NCI-H2029 treated with DMSO at 0.1 percent for 48 hours (cell line): ENCODE measurements at regions not wholly inside any gene's neighbourhood (a gene's known extent, or its start where the extent isn't known, plus 50 kb on each side); places are given as distances from the start of the nearest gene placed in this dataset.
A peak's percentile ranks its signal among the peaks of the same experiment; 100 is the strongest.
"Not testable (repeated sequence)": the region's sequence is repeated elsewhere in the genome, so short reads cannot be mapped to it uniquely, and the experiment has no call there.

ENCODE experiments used
- DNase-seq: peaks from one replicate; lab custom pipeline; 2025; lab: John Stamatoyannopoulos, UW

GRCh38 chr12:127145241-127145928 is 1121.6 kb upstream of the TMEM132C start:
- DNase-seq = no peak

- peak; percentile 51 for DNase-seq
Measured at GRCh38 chr12:127145929-127146789, 1120.8 kb upstream of the TMEM132C start.

DNA sequence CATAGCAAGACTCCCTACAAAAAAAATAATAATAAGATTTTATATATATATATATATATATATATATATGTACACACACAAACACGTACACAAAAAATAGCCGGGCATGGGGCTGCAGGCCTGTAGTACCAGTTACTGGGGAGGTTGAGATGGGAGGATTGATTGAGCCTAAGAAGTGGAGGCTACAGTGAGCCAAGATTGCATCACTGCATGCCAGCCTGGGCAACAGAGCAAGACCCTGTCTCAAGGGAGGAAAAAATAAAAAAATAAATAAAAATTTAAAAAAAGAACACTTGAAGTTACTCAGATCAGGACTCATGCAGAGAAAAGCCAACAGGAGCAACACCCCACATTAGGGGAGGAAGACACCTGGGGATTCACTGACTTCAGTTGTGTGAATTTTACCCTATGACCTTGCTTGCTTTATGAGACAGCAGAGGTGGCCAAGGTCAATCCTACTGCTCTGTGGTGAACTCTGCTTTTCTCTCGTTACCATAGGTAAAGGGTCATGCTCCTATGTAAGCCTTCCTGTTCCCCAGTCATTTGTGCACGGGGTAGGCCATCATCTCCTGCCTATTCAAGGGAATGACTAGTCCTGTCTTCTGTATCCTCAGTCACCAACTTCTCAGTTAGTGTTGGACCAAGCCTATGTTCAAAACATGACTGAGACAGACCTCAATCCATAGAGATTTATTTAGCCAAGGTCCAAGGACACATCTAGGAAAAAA is 1119.8 kb upstream of the TMEM132C start:
- no peak for DNase-seq

DNA sequence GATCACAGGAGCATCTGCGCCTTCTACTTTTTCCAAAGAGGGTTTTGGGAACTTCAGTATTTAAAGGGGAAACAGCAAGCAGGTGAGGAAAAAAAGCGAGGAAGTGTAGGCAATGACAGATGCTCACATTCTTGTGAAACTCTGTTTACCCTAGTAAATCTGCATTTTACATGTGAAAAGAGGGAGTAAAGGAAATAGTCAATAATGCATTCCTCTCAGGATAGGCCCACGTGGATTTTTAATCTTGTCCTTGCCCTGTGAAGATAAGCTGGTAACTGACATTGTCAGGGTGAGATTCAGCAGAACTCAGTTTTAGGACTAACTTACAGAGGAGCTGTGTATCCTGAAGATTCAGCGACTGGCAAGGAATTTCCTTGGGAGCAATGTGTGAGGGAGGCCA is 1119.2 kb upstream of the TMEM132C start:
- no peak for DNase-seq

- DNase-seq = no peak
Measured at GRCh38 chr12:127148318-127148717, 1118.7 kb upstream of the TMEM132C start.

DNA sequence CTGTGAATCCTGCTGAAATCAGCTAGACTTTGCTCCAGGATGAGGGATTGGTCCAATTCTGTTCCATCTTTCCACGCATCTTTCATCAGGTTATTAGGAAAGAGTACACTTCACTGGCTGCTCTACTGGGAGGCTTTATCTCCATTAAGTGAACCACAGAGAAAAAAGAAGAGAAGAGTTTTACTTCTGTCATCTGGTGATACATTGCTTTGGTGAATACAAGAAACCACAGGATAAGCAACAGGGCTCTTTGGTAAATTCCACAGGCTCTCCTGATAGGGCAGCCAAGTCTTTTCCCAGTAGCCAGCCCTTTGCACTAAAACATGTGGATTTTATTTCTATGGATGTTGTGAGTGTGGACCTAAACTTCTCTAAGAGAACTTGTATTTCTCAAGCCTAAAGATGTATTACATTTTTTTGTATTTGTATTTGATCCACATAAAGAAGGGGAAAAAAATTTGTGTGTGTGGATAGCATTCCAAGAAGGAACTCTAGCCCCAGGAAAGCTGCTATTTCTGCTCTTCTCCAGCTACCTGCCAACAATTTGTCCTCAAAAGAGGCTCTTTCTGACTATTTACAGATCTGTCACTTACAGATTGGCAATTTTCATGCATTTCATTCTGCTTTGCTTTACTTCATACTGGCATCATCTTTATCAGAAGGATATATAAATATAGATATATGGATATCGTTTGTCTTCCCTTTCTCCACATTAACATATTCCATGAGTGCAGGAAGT is 1117.6 kb upstream of the TMEM132C start:
- DNase-seq = no peak

GRCh38 chr12:127150028-127150427 is 1116.9 kb upstream of the TMEM132C start:
- no peak for DNase-seq

DNA sequence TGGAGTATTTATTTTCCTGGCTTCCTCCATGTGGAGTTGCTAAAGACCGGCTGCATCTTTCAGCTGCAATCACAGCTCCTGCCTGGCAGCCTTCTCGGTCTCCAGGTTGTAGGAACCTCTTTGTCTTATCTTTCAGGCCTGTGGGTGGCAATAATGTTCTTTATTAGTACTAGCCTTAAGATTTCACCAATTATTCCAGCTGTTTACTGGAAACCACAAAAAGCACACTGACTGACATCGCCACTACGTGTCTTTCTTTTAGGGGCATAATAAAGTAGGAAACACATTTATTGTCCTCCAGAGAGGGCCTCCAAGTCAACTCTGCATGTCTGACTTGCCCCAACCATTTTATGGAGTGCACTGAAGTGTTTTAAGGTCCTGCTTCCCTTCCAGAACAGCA is 1116.5 kb upstream of the TMEM132C start:
- DNase-seq = no peak

DNA sequence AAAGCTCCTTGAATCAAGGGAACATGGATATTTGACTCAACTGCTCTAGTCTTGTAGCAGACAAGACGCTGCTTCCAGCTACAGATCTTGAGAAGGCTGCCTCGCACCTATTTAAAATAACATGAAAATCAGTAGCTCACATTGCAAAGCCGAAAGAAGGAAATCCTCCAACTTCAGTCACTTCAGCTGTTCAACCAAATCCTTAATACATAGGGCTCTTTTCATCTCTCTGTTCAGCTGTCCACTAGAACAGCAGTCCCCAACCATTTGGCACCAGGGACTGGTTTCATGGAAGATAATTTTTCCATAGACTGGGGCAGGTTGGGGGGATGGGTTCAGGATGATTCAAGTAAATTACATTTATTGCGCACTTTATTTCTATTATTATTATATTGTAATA is 1116.0 kb upstream of the TMEM132C start:
- DNase-seq = no peak

DNA sequence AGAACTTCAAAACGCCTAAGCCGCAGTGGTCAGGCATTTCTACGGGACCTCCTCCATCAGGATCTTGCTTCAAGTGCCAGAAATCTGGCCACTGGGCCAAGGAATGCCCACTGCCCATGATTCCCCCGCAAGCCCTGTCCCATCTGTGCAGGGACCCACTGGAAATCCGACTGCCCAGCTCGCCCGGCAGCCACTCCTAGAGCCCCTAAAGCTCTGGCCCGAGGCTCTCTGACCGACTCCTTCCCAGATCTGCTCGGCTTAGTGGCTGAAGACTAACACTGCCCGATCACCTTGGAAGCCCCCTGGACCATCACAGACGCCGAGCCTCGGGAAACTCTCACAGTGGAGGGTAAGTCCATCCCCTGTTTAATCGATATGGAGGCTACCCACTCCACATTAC is 1113.0 kb upstream of the TMEM132C start:
- no peak for DNase-seq

- DNase-seq = not testable (repeated sequence)
Measured at GRCh38 chr12:127154830-127155229, 1112.1 kb upstream of the TMEM132C start.

GRCh38 chr12:127155935-127156619 is 1110.9 kb upstream of the TMEM132C start:
- DNase-seq = not testable (repeated sequence)

DNA sequence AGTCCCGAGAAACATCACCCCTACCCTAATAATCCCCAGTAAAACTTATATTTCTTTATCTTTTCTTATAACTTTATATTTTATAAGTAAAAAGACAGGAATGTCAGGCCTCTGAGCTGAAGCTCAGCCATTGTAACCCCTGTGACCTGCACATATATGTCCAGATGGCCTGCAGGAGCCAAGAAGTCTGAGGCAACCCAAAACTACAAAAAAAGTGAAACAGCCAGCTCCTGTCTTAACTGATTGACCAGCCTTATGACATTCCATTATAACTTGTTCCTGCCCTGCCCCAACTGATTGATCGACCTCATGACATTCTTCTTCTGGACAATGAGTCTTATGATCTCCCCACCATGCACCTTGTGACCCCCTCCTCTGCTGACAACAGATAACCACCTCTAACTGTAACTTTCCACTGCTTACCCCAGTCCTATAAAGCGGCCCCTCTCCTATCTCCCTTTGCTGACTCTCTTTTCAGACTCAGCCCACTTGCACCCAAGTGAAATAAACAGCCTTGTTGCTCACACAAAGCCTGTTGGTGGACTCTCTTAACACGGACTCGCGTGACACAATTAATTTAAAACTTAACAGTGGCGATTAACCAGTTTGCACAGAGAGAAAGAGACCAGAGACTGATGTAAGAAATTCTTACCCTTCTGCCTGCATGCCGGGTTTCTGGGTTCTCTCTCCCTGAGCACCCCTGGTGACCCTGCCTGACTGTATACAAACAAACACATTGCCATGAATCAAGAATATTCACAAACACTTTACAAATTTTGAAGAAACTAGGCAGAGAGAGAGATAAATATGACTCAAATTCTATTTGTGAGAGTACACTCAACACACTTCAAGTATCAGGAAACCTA is 1109.2 kb upstream of the TMEM132C start:
- not testable (repeated sequence) for DNase-seq

DNA sequence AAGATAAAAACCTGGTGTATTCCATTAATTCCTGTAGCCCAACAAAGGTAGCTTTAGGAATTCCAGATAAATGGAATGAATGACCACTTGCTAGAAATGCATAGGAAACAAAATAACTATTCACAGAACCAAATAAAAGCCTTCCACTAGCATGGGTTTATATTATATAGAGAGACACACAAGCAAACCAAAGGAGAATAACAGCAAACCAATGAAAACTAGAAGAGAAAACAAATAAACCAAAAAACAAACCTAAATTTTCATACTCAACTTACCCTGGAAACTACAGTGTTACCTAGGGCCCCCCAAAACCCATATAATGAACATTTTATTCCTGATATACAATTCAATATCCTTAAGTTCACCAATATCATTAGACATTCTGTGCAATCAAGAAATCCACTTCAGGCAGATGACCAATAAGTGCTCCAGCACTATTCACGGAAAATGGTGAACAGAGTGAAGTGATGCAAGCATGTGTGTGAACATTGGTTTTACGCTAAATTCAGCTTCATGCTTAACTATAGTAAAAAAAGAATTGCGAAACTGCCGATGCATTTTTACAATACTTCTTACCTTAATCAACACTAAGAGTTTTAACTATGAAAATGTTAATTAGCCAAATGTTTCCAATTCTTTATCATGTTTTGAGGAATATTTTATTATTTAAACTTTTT is 1108.4 kb upstream of the TMEM132C start:
- no peak for DNase-seq

- no peak for DNase-seq
Measured at GRCh38 chr12:127161466-127161865, 1105.5 kb upstream of the TMEM132C start.

- no peak for DNase-seq
Measured at GRCh38 chr12:127162307-127162706, 1104.7 kb upstream of the TMEM132C start.

- DNase-seq = no peak
Measured at GRCh38 chr12:127162902-127163301, 1104.1 kb upstream of the TMEM132C start.

DNA sequence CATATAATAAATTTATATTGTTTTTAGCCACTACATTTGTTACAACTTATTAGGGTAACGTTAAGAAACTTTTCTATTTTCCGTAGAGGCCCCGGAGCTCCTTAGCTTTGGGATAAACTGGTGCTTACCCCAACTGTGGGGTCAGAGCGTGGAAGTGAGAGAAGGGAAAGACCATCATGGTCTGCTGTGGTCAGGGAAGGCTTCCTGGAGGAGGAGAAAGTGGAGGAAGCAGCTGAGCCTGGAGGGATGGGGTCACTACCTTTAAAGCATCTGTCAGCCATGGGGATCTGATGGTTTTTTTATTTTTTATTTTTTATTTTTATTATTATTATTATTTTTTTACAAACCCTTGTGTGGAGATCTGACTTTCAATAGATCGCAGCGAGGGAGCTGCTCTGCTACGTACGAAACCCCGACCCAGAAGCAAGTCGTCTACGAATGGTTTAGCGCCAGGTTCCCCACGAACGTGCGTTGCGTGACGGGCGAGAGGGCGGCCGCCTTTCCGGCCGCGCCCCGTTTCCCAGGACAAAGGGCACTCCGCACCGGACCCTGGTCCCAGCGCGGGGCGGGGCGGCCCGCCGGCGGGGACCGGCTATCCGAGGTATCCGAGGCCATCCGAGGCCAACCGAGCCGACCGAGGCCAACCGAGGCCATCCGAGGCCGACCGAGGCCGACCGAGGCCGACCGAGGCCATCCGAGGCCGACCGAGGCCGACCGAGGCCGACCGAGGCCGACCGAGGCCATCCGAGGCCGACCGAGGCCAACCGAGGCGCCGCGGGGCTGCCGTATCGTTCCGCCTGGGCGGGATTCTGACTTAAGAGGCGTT is 1101.2 kb upstream of the TMEM132C start:
- peak; percentile 50 for DNase-seq
